ENCODE measurements at regions not wholly inside any gene's neighbourhood (a gene's known extent, or its start where the extent isn't known, plus 50 kb on each side); places are given as distances from the start of the nearest gene placed in this dataset.

- WGBS, 2 donors, result 90 to 95% methylated on average over 2 of the region's 2 CpGs
- ATAC-seq (ENCODE audit: insufficient read depth, low FRiP score) (no peak), DNase-seq (no peak)
- no peak overlapping the region for H3K27ac ChIP-seq (ENCODE audit: low read depth in 1 of 2, low read length in 1 of 2)
- H3K4me3 ChIP-seq, result no peak overlapping the region
- H3K27me3 ChIP-seq (ENCODE audit: control insufficient read depth in 3 of 3, insufficient read depth in 3 of 3, low read length in 2 of 3), result no peaks in the 10 kb centered on the region
- no peaks in the 10 kb centered on the region for H3K36me3 ChIP-seq (ENCODE audit: control insufficient read depth in 4 of 4, insufficient read depth in 4 of 4, low read length in 4 of 4)
- TF ChIP-seq, protein P1, sequence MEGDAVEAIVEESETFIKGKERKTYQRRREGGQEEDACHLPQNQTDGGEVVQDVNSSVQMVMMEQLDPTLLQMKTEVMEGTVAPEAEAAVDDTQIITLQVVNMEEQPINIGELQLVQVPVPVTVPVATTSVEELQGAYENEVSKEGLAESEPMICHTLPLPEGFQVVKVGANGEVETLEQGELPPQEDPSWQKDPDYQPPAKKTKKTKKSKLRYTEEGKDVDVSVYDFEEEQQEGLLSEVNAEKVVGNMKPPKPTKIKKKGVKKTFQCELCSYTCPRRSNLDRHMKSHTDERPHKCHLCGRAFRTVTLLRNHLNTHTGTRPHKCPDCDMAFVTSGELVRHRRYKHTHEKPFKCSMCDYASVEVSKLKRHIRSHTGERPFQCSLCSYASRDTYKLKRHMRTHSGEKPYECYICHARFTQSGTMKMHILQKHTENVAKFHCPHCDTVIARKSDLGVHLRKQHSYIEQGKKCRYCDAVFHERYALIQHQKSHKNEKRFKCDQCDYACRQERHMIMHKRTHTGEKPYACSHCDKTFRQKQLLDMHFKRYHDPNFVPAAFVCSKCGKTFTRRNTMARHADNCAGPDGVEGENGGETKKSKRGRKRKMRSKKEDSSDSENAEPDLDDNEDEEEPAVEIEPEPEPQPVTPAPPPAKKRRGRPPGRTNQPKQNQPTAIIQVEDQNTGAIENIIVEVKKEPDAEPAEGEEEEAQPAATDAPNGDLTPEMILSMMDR (IDR thresholded peaks at IDR 0.05; ENCODE audit: control extremely low read depth, extremely low read depth), result no peak
- H3K4me1 ChIP-seq (ENCODE audit: control insufficient read depth in 5 of 5, insufficient read depth in 5 of 5, low read length in 5 of 5), result peaks cover 0 to 4% (median 0%) of the 10 kb centered on the region in 5 donors
- H3K9me3 ChIP-seq (ENCODE audit: control insufficient read depth in 4 of 4, insufficient read depth in 3 of 4, low read length in 3 of 4), result no peaks in the 10 kb centered on the region
- no peak overlapping the region for H3K9ac ChIP-seq (ENCODE audit: insufficient read depth in 1 of 2, low read length in 2 of 2)
Observed at GRCh38 chr1:182244451-182244850, 147.1 kb downstream of the GLUL start.

GRCh38 chr1:182242641-182243040, 148.9 kb downstream of the GLUL start:
- Histone ChIP-seq H3K9ac (ENCODE audit: insufficient read depth in 1 of 2, low read length in 2 of 2) (no peak overlapping the region), H3K4me1 (ENCODE audit: control insufficient read depth in 5 of 5, insufficient read depth in 5 of 5, low read length in 5 of 5) (peaks cover 0 to 4% (median 0%) of the 10 kb centered on the region in 5 donors), H3K4me3 (no peak overlapping the region), H3K36me3 (ENCODE audit: control insufficient read depth in 4 of 4, insufficient read depth in 4 of 4, low read length in 4 of 4) (no peaks in the 10 kb centered on the region), H3K9me3 (ENCODE audit: control insufficient read depth in 4 of 4, insufficient read depth in 3 of 4, low read length in 3 of 4) (no peaks in the 10 kb centered on the region), H3K27ac (ENCODE audit: low read depth in 1 of 2, low read length in 1 of 2) (no peak overlapping the region), H3K27me3 (ENCODE audit: control insufficient read depth in 3 of 3, insufficient read depth in 3 of 3, low read length in 2 of 3) (no peaks in the 10 kb centered on the region)
- TF ChIP-seq, protein P1 (IDR thresholded peaks at IDR 0.05; ENCODE audit: control extremely low read depth, extremely low read depth), result no peak
- ATAC-seq (ENCODE audit: insufficient read depth, low FRiP score) (no peak), DNase-seq (no peak)

DNA sequence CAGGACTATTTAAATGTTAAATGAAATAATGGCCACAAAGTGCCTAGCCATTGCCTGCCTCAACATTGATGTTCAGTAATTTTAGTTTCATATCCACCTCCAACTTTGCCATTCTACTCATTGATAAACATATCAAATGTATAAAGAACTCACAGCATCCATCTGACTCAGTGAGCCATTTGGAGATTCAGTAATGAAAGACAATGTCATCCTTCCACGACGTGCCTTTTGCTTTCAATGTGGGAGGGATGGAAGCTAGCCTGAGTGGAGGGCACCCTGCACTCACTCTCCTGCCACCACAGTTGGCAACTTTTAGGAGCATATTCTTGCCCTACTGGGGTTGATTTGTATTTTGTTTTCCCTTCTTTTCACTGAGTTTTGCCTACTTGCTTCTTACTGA, 151.5 kb downstream of the GLUL start:
- ATAC-seq (ENCODE audit: insufficient read depth, low FRiP score) (no peak), DNase-seq (no peak)
- Histone ChIP-seq H3K9ac (ENCODE audit: insufficient read depth in 1 of 2, low read length in 2 of 2) (no peak overlapping the region), H3K4me3 (no peak overlapping the region), H3K4me1 (ENCODE audit: control insufficient read depth in 5 of 5, insufficient read depth in 5 of 5, low read length in 5 of 5) (peaks cover 0 to 7% (median 0%) of the 10 kb centered on the region in 5 donors), H3K27me3 (ENCODE audit: control insufficient read depth in 3 of 3, insufficient read depth in 3 of 3, low read length in 2 of 3) (no peaks in the 10 kb centered on the region), H3K9me3 (ENCODE audit: control insufficient read depth in 4 of 4, insufficient read depth in 3 of 4, low read length in 3 of 4) (no peaks in the 10 kb centered on the region), H3K36me3 (ENCODE audit: control insufficient read depth in 4 of 4, insufficient read depth in 4 of 4, low read length in 4 of 4) (no peaks in the 10 kb centered on the region), H3K27ac (ENCODE audit: low read depth in 1 of 2, low read length in 1 of 2) (no peak overlapping the region)
- 91 to 92% methylated on average over 2 of the region's 2 CpGs for WGBS, 2 donors
- TF ChIP-seq, protein P1 (IDR thresholded peaks at IDR 0.05; ENCODE audit: control extremely low read depth, extremely low read depth), result no peak

DNA sequence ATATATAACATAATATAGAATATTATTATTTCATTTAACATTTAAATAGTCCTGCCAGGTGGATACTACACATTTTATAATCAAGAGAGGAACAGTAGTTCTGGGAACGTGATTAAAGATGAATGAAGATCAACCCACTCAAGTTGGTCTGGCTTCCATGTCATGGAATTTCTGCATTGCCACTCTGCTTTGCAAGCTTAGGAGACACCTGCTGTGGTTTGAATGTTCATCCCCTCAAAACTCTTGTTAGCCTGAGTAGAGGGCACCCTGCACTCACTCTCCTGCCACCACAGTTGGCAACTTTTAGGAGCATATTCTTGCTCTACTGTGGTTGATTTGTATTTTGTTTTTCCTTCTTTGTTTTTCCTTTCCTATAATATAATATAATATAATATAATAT, 153.2 kb downstream of the GLUL start:
- Histone ChIP-seq H3K36me3 (ENCODE audit: control insufficient read depth in 4 of 4, insufficient read depth in 4 of 4, low read length in 4 of 4) (no peaks in the 10 kb centered on the region), H3K9ac (ENCODE audit: insufficient read depth in 1 of 2, low read length in 2 of 2) (no peak overlapping the region), H3K27ac (ENCODE audit: low read depth in 1 of 2, low read length in 1 of 2) (no peak overlapping the region), H3K9me3 (ENCODE audit: control insufficient read depth in 4 of 4, insufficient read depth in 3 of 4, low read length in 3 of 4) (no peaks in the 10 kb centered on the region), H3K4me1 (ENCODE audit: control insufficient read depth in 5 of 5, insufficient read depth in 5 of 5, low read length in 5 of 5) (peaks cover 0 to 7% (median 0%) of the 10 kb centered on the region in 5 donors), H3K4me3 (no peak overlapping the region), H3K27me3 (ENCODE audit: control insufficient read depth in 3 of 3, insufficient read depth in 3 of 3, low read length in 2 of 3) (no peaks in the 10 kb centered on the region)
- DNase-seq (no peak), ATAC-seq (ENCODE audit: insufficient read depth, low FRiP score) (no peak)
- TF ChIP-seq, protein P1 (IDR thresholded peaks at IDR 0.05; ENCODE audit: control extremely low read depth, extremely low read depth), result no peak
- 95 to 96% methylated on average over 1 of the region's 1 CpG for WGBS, 2 donors

Data from lung (tissue), 11 donors.